HG03280 (cell line): ENCODE measurements at regions not wholly inside any gene's neighbourhood (a gene's known extent, or its start where the extent isn't known, plus 50 kb on each side); places are given as distances from the start of the nearest gene placed in this dataset.

ENCODE experiments used
- ATAC-seq: cut with Tn5 transposase; IDR thresholded peaks from one replicate; pipeline ENCODE4 v1.9.1; 2021; ENCODE audit warnings: mild to moderate bottlenecking, moderate library complexity; ENCODE audit not compliant: unreplicated experiment

GRCh38 chr6:74782346-74782745, 423.5 kb downstream of the COL12A1 start:
- no peak for ATAC-seq

- ATAC-seq = no peak
These were observed 425.0 kb downstream of the COL12A1 start for GRCh38 chr6:74780831-74781230.

- ATAC-seq = no peak
These were observed 437.1 kb downstream of the COL12A1 start for GRCh38 chr6:74768738-74769137.

DNA sequence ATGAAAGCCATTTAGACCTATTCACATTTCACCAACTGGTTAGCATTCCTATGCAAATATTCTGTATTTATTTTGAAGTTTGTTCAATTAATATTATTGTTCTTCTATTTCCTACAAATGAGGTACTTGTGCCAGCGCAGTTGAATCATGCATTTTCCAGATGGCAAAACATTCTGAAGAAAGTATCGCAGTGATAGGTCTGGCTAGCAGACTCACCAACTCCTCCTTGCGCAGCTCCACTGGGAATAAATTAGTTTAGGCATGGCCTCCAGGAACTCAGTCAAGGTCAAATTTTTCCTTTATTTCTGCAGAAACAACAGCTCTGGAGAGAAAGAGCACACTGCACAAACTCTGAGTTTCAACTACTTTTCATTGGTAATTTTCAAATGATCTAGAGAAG, 437.7 kb downstream of the COL12A1 start:
- no peak for ATAC-seq

GRCh38 chr6:74765486-74765885, 440.4 kb downstream of the COL12A1 start:
- no peak for ATAC-seq

DNA sequence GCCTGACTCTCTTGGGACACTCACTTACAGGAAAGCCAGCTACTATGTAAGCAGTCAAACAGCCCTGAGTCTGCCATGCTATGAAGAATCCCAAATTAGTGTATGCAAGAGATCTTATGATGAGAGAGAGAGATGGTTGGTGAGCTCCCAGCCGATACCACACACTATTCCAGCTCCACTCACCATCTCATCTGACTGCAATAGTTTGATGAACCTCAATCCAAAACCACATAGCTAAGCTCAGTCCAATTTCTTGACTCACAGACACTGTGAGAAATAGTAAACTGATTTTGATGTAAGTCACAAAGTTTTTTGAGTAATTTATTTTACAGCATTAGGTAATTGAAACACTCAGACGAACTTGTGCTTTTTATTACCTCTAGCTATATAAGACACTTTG, 441.4 kb downstream of the COL12A1 start:
- no peak for ATAC-seq

DNA sequence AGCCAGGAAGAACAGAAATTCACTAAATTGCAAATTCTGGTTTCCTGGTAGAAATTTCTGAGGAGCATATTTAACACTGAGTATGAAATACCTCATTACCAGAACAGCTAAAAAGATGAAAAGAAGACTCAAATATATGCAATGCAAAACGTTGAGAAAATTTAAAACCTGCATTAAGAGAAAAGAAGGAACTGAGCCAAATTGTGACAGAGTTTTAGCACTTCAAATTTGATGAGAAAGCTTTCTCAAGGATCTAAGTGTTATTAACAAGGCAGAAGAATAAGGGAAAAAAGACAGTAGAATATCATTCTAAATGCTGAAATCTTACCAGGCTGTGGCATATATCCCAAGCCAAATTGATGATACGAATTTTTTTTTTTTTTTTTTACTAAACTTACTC, 443.0 kb downstream of the COL12A1 start:
- no peak for ATAC-seq

DNA sequence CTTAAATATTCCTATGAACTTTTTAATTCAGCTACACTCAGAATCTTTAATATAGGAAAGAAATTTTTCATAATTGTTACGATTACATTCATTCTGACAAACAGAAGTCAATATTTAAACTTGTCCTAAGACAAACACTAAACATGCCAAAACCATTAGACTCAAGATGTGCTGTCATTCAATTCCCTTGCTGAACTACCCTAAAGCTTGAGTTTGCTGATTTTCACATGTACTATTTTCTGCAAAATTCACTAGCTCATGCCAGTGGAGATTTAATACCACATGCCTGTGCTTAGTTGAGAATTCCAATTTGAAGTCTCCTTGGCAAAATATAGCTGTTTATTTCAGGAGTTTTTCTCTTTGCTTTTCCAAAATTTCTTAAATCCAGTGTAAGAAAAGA, 448.0 kb downstream of the COL12A1 start:
- ATAC-seq = no peak

DNA sequence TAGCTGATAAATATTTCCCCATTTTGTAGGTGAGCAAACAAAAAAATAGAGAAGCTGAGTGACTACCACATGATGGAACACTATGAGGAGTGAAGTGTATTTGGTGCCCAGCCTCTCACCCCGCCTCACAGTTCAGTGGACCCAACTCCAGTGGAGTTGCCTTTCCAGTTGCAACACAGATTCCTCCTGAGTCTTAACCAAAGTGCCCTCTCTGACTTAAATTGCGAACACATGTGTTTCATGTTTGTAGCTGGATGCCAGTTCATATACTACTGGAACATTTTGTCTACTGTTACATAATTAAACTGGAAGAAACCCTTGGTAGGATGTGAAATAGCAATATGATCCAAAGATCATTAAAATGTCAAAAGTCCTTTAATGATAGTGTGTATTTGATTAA, 448.9 kb downstream of the COL12A1 start:
- ATAC-seq = no peak

GRCh38 chr6:74755778-74756177, 450.1 kb downstream of the COL12A1 start:
- no peak for ATAC-seq

DNA sequence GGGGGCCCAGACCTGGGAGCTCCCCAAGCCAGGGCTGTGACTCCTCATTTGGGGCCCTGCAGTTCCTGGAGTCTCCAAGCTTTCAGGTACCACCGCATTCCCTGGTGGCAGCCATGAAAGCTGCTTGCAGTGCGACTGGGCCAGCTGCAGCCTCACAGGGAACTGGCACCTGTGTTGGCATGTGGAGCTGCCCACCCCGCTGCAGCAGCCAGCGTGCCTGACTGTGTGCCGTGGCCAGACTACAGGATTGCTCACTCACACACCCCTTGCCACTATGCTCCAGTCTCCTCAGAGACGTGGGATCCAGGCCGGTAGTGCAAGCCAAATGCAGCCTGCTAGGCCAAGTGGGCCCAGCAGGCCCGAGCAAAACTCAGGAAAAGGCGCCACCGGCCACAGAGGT, 450.7 kb downstream of the COL12A1 start:
- ATAC-seq = no peak

DNA sequence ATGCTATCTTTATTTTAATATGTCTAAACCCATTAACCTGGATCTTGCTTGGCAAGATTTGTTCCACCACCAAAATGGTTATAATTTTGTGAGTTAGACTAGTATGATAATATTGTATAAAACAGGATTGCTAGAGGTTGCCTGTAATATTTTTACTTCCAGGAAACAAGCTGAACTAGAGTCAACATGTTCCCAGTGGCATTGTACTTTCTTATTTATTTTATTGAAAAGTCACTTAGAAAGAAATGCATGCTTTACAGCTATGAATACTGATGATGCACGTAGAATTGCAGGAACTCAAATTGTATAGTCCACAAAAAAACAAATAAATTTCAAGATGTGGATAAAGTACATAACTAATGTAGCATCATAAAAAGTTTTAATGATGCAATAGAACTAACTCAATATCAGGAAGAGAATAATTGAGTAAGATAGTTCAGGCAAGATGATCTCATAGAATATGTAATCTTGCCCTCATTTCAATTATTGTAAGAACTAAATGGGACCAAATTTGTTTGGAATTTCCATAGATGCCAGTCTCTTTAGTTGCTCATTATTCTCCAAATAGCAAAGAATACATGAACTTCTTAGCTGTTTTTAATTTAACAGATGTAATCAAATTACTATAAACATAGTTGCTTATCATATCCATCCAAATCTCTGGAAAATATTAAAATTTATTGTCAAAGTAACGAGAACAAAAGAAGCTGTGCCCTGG, 451.8 kb downstream of the COL12A1 start:
- ATAC-seq = no peak

- ATAC-seq = no peak
These were observed 453.6 kb downstream of the COL12A1 start for GRCh38 chr6:74752303-74752702.

GRCh38 chr6:74750826-74751225, 455.0 kb downstream of the COL12A1 start:
- ATAC-seq = no peak

DNA sequence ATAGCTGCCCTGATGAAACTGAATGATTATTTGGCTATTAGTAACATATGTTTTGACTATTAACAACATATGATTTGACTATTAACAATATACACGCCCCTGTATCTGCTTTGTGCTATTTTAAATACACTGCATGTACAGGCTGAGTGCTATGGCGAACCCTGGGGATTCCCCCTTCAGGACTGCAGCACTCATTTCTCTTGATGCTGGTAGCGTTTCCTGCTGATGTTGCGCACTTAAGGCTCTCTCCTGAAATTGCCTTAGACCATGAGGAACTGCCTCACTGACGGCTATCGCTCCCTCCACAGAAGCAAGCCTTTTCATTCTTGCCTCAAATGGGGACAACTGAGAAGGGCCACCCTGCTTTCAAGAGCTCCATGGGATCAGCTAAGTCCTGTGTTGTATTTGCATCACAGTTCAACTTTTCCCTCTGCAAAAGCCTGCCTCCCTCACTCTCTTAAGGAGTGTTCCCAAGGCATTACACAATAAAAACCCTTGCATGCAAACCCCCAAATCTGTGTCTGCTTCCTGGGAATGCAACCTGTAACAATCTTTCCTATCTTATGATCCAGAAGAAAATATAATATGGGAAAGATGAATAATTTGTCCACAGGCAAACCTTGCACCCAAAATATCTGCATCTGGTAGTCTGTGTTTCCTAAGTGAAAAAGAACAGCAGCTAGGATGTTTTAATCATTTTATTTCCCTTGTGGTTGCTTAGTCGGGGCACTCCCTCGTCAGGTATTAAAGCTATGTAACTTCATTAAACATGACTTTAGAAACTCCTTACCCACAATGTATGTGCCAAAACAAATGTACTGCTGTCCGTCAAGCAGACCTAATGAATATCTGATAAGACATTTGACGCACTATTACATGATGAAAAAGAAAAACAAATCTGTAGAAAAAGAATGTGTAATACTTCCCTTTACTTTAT, 456.4 kb downstream of the COL12A1 start:
- no peak for ATAC-seq

DNA sequence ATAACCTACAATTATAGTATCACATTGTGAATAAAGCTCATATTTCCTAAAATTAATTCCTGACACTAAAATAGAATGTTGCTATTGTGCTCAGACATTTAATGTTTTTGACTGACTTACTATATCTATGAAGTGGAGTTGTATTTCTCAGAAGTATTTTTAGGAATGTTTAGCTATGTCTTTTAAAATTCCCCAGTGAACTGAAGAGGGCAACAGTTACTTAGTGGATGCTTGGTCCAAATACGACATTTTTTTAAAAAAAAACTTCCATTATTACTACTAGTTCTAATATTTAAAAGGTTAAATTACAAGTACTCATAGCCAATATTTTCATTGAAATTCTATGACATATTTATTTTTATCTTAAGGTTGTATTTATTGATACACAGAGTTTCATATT, 460.2 kb downstream of the COL12A1 start:
- no peak for ATAC-seq

GRCh38 chr6:74742793-74743508, 462.9 kb downstream of the COL12A1 start:
- peak; percentile 73 for ATAC-seq

- ATAC-seq = no peak
These were observed 464.2 kb downstream of the COL12A1 start for GRCh38 chr6:74741646-74742045.

- no peak for ATAC-seq
These were observed 470.5 kb downstream of the COL12A1 start for GRCh38 chr6:74735304-74735703.

- no peak for ATAC-seq
These were observed 471.0 kb downstream of the COL12A1 start for GRCh38 chr6:74734901-74735300.

GRCh38 chr6:74733830-74734620, 471.8 kb downstream of the COL12A1 start:
- ATAC-seq = no peak
